GM19372 (cell line): ENCODE measurements at regions not wholly inside any gene's neighbourhood (a gene's known extent, or its start where the extent isn't known, plus 50 kb on each side); places are given as distances from the start of the nearest gene placed in this dataset.
"Not testable (repeated sequence)": the region's sequence is repeated elsewhere in the genome, so short reads cannot be mapped to it uniquely, and the experiment has no call there.

Experiments
- ATAC-seq: cut with Tn5 transposase; IDR thresholded peaks from one replicate; pipeline ENCODE4 v1.9.1; 2021; ENCODE audit warnings: mild to moderate bottlenecking, low read depth, moderate library complexity; ENCODE audit not compliant: unreplicated experiment

- ATAC-seq: no peak
These were observed 93.2 kb downstream of the AKR1D1 start for GRCh38 chr7:138169441-138169851.

- no peak for ATAC-seq
These were observed 94.0 kb downstream of the AKR1D1 start for GRCh38 chr7:138170298-138170697.

GRCh38 chr7:138170959-138171703 lies 94.9 kb downstream of the AKR1D1 start:
- ATAC-seq: peak; percentile 93

- ATAC-seq: no peak
These were observed 97.3 kb downstream of the AKR1D1 start for GRCh38 chr7:138173548-138173947.

GRCh38 chr7:138176060-138176459 lies 99.8 kb downstream of the AKR1D1 start:
- no peak for ATAC-seq

GRCh38 chr7:138184191-138184590 lies 107.9 kb downstream of the AKR1D1 start:
- no peak for ATAC-seq

GRCh38 chr7:138185132-138185908 lies 109.1 kb downstream of the AKR1D1 start:
- ATAC-seq: no peak

GRCh38 chr7:138186951-138187351 lies 110.7 kb downstream of the AKR1D1 start:
- no peak for ATAC-seq

GRCh38 chr7:138188290-138188858 lies 112.1 kb downstream of the AKR1D1 start:
- no peak for ATAC-seq

- no peak for ATAC-seq
These were observed 118.3 kb downstream of the AKR1D1 start for GRCh38 chr7:138194567-138194966.

- no peak for ATAC-seq
These were observed 118.9 kb downstream of the AKR1D1 start for GRCh38 chr7:138195151-138195571.

GRCh38 chr7:138196503-138196946 lies 120.3 kb downstream of the AKR1D1 start:
- ATAC-seq: not testable (repeated sequence)

- no peak for ATAC-seq
These were observed 121.0 kb downstream of the AKR1D1 start for GRCh38 chr7:138196971-138197896.

GRCh38 chr7:138204285-138204981 lies 128.2 kb downstream of the AKR1D1 start:
- ATAC-seq: no peak

- no peak for ATAC-seq
These were observed 128.7 kb downstream of the AKR1D1 start for GRCh38 chr7:138204982-138205298.

GRCh38 chr7:138205614-138206150 lies 129.4 kb downstream of the AKR1D1 start:
- ATAC-seq: no peak

GRCh38 chr7:138207555-138207971 lies 131.3 kb downstream of the AKR1D1 start:
- ATAC-seq: no peak

- ATAC-seq: no peak
These were observed 131.9 kb downstream of the AKR1D1 start for GRCh38 chr7:138208142-138208570.

GRCh38 chr7:138208864-138209263 lies 132.6 kb downstream of the AKR1D1 start:
- no peak for ATAC-seq

- ATAC-seq: no peak
These were observed 136.1 kb downstream of the AKR1D1 start for GRCh38 chr7:138212314-138212713.
